GM19455 (cell line): ENCODE measurements at regions not wholly inside any gene's neighbourhood (a gene's known extent, or its start where the extent isn't known, plus 50 kb on each side); places are given as distances from the start of the nearest gene placed in this dataset.

Source experiments
- ATAC-seq: cut with Tn5 transposase; IDR thresholded peaks from one replicate; pipeline ENCODE4 v1.9.1; 2021; ENCODE audit not compliant: unreplicated experiment

DNA sequence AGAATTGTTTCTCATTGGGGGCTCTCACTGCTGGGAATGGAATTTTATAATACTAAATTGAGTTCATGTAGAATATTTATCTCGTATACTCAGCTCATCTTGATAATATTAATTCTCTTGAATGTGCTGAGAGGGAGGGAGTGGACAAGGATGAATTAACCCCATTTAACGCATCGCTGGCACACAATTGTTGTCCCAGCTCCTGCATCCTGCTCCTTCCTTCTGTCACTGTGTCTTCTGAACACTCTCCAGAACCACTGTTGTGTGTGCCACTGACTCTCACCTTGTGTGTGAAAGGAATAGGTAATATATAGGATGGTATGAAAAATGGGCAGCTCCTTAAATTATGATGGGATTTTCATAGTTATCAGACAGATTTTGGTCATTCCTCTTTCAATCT is 267.3 kb downstream of the MTRR start:
- no peak for ATAC-seq

DNA sequence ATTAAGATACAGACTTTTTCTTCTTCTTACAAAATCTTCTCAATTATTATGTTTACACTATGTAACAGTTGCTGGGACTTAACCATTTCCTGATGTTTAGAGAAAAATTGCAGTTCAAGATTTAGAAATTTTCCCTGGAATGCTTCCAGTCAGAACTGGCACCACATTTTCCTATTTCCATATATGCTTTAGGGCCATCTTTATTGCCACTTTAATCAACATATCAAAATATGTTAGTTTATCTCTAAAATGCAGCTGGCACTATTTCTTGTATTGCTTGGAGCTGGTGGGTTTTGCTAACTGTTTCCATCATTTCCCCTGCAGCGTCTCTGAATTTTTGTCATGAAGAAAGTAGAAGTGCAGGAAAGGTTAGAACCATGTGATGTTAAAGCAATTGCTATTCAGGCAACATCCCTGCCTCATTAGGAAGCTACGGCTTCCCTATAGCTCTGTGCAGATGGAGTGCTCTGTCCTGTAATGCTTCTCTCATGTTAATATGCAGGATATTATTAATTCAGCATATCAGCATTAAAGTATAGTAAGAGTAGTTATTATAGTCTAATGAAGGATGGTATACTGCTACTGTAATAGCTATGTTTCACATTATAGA is 269.1 kb downstream of the MTRR start:
- no peak for ATAC-seq

DNA sequence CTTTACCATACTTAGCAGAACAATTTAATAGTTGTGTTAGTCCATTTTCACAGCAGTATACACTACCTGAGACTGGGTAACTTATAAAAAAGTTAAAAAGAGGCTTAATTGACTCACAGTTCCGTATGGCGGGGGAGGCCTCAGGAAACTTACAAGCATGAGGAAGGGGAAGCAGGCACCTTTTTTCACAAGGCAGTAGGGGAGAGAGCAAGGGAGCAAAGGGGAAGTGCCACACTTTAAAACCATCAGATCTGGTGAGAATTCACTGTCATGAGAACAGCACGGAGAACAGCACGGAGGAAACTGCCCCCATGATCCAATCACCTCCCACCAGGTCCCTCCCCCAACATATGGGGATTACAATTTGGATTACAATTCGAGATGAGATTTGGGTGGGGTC is 269.9 kb downstream of the MTRR start:
- ATAC-seq, result no peak

DNA sequence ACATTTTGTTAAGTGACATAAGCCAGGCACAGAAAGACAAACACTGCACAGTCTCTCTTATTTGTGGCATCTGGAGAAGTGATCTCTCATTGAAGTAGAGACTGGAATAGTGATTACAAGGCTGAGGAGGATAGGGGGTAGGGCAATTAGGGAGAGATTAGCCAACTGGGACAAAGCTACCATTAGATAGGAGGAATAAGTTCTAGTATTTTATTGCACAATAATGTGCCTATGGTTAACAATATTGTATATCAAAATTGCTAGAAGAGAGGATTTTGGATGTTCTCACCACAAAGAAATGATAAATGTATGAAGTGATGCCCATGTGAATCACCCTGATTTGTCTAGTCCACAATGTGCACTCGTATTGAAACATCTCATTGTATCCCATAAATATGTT is 281.8 kb downstream of the MTRR start:
- no peak for ATAC-seq

DNA sequence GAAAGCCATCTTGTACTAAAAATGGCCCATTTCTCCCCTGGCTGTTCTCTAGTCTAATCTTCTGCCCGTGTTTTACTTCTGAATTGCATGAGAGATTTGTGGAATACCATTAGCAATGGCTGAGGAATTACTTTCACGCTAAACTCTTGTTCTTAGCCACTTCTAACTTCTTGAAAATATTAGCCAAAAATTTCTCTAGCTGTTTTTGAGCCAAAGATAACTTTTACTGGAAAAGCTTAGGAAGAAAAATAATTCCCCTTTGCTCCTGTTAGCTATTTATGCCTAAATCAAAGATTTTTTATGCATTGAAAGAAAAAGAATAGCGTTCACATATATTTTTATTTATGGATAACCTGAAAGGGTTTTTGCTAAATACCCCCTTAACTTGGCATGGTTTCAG is 287.8 kb downstream of the MTRR start:
- no peak for ATAC-seq

DNA sequence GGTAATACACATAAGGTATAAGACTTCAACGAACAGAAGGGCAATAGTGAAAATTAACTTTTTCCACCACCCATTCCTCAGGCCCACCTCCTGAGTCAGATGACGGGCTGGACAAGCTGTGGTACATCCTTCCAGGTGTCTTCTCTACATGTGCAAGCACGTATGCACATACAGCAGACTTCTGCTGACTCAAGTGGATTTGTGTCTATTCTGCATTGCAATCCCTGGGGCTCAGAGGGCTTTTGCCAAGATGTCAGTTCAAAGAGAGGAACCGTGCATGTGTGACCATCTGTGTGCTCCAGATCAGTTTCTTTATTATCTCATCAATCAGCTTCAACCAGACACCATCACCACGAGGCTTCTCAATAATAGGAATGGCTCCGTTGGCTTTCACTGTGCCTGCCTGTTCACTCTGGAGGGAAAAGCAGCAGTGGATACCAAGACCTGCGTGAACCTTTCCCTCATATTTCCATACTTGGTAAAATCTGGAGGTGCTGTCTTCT is 288.4 kb downstream of the MTRR start:
- no peak for ATAC-seq

DNA sequence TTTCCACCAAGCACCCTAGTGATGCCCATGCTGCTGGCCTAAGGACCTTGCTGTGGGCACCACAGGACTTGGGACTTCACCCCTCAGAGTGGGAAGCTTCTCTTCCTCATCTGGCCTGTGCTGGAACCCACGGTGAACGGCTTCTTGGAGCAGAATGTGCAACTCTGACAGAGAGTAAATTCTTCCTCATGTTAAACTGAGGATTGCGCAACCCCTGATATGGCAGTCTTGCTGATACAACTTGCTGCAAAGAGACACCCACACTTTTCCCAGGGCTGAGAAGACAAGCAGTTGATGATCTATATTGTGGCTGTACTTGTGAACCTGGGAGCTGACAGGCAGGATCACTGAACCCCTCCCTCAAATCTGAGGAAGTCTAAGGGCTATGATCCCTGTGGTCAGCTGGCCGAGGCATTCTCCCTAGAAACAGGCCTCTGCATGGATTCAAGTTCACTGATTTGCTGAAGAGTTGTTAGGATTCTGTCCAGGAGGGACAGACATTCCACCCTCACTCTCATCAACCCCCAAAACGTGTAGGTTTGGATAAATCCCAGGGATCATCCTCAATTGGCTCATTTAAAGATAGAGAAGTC is 307.2 kb downstream of the MTRR start:
- no peak for ATAC-seq

DNA sequence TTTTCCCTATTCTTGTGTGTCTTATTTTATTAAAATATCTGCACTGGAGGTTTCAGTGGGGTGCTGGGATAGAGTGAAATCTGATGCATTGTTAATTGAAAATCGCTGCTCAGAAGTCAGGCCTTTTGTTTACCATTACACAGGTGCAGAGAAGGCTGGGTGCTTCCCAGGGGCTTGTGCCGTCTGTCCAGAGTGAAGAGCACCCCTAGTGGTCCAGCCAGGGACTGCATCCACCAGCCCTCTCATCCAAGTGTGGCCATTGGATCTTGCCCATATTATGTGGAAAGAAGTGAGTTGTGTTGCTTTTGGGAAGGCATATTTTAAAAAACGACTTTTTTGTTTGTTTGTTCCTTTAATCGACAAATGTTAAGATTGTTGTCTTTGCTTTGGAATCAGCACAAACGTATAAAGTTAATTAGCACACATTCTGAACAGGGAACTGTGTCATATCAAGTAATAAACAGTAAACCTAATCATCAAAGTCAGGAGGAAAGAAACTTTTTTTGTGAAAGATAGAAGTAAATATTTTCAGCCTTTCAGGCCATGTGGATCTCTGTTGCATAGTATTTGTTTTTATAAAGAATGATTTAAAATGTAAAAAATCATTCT is 315.6 kb downstream of the MTRR start:
- ATAC-seq, result peak; percentile 93

DNA sequence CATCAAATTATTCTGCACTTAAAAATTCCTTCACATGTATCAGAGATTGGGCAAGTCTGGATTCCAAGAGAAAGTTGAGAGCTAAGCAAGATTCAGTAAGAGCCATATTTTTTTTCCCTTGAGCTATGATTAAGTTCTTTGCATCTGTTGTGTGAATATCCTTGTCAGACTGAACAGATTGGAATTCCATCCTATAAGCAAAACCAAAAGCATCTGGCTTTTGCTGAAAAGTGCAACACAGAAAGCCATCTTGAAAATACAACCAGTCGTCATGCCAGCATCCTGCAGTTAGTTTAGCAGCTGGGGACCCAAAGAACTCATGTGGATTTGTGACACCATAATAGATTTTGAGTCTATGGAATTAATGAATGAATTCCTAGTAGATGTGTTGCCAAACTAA is 316.9 kb downstream of the MTRR start:
- no peak for ATAC-seq

DNA sequence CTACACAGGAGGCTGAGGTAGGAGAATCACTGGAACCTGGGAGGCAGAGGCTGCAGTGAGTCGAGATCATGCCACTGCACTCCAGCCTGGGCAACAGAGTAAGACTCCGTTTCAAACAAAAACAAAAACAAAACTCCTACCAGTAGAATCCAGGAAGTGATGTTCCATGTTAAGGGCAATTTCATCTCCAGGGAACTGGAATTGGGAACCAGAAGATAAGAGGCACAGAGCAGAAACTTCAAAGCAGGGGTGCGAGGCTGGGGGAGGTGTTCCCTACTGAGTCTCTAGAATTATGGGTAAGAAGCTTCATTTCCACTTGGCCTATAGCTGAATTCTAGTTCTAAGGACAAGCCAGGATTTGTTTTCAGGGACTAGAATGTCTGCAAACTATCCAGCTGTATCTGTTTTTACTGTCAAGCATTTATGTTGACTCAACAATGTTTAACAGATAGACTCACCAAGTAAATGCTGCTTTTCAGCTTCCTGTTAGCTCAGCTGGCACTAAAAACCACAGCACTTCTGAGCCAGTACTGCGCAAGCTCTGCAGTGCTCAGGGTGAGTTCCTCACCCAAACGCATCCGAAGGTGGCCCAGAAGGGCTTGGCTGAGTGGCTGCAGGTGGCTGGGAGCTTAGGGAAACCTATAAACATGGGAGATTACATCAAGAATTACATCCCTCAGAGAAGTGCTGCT is 320.1 kb downstream of the MTRR start:
- no peak for ATAC-seq

DNA sequence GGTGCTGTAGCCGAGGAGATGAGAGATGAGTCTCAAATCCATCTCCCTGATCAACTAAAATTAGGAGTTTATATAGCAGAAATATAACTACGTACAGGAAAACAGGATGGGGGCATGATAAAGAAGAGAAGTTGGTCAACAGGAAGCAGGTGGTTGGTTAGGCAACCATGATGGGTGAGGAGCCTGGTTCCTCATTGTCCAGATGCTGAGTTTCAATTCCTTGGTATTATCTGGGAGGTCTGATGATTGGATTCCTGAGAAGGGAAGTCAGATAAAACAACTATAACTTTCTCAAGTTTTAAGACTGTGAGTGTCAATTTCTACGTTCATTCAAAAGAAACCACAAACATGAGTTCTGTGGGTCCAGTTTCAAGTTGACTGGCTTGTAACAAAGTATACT is 323.9 kb downstream of the MTRR start:
- no peak for ATAC-seq

DNA sequence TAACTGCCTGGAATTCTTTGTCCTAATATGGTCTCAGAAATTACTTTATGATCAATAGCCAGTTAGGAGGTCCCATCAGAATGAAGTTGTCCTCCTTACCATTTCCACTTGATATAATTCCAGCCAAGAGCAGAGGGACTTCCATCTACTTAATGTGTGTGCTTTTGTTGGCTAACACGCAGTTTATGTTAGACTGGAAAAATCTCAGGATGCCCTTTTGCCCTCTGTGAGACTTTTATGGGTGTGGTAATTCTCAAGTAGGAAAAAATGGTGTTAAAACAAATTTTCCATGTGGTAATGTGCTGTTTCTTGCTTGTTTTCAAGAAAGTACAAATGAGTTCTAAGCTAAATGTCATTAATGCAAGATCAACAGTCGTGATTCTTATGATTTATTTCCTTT is 327.1 kb downstream of the MTRR start:
- no peak for ATAC-seq

DNA sequence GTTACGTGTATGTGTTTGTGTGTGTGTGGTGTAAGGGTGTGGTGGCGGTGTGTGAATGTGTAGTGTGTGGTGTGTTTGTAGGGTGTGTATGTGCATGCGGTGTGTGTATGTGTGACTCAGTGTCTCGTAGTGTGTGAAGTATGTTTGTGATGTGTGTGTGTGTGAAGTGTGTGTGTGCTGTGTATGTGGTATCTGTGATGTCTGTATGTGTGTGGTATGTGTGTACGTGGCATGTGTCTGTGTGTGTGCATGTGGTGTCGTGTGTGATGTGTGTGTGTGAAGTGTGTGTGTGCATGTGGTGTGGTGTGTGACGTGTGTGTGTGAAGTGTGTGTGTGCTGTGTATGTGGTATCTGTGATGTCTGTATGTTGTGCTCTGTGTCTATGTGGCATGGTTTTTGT is 339.4 kb downstream of the MTRR start:
- ATAC-seq, result no peak

DNA sequence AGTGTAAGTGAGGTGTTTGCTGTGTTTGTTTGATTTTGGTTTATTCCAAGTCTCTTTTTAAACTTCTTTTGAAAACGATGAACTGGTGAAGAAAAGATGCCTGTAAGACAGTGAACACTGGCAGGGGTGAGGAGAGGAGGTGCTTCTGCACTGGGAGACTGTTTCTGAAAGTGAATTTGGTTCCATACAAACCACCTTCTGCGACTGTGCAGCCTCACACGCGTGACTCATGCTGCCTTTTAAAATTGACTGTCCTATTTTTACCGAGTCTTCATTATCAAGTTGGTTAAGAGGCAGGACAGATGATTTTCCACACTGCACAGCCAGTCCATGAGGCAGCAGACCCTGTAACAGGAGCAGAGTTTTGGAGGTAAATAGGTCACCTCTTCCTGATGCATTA is 340.6 kb downstream of the MTRR start:
- ATAC-seq, result no peak

DNA sequence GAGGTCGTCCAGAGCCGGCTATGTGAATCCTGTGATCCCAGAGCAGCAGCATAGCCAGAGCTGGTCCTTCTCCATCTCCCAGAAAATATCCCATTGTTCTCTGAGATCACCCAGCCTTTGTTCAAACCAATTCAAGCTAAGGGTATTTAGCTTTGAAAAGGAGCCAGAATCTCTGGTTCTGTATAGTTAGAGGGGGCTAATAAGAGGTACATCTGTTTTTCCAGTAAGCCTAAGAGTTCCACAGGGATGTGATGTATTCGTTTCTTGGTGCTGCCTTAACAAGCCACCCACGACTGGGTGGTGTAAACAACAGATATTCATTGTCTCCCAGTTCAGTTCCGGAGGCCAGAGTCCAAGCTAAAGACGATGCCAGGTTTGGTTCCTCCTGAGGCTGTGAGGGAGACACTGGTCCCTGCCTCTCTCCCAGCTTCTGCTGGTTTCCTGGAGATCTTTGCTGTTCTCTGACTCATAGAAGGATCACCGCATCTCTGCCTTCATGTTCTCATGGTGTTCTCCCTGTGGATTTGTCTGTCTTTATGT is 344.8 kb downstream of the MTRR start:
- ATAC-seq, result no peak

DNA sequence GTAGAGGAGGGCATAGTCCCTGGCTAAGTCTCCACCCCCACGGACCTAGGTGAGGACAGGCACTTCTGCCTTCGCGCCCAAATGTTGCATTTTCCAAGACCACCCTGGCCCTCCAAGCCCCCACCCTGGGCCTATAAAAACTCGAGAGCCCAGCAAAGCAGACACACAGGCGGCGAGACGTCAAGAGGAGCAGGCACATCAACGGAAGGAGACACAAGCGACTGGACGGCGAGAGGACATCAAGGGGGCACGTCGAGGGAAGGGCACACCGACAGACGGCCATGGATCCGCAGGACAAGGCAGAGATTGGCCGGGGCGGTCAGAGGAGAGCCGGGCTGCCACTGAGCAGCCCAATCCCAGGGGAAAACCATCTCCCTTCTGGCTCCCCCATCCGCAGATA is 348.0 kb downstream of the MTRR start:
- ATAC-seq, result no peak

DNA sequence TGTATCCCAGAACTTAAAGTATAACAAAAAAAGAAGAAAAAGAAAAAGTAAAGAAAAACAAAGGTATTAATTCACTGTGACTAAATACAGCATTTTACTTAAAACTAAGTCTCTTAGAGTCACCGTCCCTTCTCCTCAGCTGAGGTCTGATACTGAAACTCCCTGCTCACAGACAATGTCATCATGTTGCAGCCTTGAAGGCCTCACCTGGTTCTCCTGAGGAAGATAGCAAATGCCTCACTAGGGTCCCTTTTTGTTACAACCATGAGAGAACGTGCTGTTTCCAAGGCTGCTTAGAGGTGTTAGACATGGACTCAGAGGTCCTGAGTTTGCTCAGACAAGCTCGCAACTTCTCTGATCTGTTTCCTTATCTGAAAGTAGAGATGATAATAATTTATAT is 357.2 kb downstream of the MTRR start:
- no peak for ATAC-seq

DNA sequence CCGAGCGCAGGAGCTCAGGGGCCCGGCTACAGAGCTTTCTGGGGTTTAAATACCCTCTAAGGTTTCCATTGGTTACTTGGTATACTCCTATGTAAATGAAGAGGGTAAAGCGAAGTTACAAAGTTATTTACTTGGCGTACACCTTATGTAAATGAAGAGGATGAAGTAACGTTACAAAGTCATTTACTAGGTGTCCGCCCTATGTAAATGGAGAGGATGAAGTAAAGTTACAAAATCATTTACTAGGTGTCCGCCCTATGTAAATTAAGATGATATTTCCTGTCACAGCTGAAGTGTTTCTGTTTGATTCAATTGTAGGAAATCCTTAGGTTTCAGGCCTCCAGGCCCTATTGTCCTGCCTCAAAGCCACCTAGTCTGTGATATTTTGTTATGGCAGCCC is 358.2 kb downstream of the MTRR start:
- ATAC-seq, result no peak

DNA sequence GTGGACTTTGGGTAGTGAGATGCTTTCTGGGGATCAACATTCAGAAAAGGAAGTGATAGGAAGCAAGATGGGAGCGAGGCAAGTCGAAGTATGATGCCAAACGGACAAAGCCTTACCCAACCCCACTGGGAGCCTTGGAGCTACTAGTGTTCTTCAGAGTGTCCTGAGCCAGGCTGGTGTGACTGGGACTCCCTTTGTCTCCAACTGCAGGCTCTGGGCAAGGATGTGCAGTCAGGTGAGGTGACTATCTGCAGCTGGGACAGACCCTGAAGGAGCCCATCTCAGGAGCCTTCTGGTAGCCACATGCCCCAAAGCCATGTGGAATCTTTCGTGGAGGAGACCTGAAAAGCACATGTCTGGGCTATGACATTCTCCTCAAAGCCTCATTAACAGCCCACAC is 360.6 kb downstream of the MTRR start:
- ATAC-seq, result no peak

DNA sequence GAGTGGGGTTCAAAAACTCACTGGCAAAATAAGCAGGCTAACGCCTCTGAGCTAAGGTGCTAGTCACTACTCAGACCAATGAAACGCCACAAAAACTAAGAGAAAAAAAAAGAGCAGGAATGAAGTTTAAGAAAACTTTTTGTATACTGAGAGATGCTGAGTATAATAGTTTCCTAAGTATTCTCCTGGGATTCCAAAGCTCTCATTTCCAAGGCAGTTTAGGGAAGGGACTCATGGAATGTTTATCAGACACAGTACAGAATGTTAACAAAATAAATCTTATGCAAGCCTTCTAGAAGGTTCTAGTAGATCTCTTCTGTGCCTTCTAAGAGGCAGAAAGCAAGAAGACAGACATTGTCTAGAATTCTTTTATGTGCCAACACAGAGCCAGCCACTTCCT is 361.9 kb downstream of the MTRR start:
- no peak for ATAC-seq

DNA sequence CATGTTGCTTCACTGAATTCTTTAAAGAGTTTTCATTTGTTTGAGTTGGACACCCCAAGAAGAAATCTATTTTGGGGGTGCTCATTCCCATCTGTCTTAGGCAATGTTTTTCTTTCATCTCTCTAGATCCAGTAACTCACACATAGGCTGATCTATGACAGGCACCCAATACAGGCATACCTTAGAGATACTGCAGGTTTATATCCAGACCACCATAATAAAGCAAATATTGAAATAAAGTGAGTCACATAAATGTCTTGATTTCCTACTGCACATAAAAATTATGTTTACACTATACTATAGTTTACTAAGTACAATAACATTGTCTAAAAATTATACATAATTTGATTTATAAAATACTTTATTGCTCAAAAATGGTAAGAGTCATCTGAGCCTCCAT is 364.5 kb downstream of the MTRR start:
- ATAC-seq, result no peak

DNA sequence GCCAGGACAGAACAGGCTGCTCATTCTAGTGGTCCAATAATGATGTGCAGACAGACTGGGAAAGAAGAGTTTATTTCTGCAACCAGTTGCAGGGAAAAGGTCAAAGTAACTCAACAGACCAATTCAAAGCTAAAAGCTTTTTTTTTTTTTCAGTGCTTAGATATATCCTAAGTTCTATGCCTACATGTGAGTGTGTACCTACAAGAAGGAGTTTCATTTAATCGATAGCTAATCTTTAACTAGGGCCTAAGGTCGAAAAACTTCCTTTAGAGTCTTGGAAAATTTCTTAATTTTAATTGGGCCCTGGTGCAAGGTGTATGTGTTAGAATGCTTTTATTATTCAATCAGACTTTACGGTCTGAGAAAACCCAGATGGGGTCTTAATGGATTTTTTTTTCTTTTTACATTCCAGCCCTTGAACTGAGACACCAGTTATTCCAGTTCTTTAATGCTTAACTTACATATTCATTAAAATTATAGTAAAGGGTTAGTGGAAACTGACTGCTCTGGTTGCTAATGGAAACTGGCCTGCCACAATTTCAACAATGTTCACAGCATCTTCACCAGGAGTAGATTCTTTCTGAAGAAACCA is 365.3 kb downstream of the MTRR start:
- no peak for ATAC-seq
